CD4-positive, alpha-beta T cell (primary cell): ENCODE measurements at regions not wholly inside any gene's neighbourhood (a gene's known extent, or its start where the extent isn't known, plus 50 kb on each side); places are given as distances from the start of the nearest gene placed in this dataset.

Experiments used
- ATAC-seq: fragments of 200-7000 bp; cut with Tn5 transposase; one replicate; pipeline ENCODE4 v1.10.0; 2022; ENCODE audit warnings: mild to moderate bottlenecking; ENCODE audit not compliant: poor library complexity
- CTCF ChIA-PET: fragments of 350-600 bp; sonication (Branson Sonifier 250); formaldehyde crosslinking; loops from one replicate; lab custom pipeline; 2021; ENCODE audit warnings: antibody characterized with exemption, inconsistent platforms; lab: Charles Lee
- POLR2A ChIA-PET: fragments of 350-600 bp; sonication (Branson Sonifier 250); formaldehyde crosslinking; loops from one replicate; lab custom pipeline; 2021; ENCODE audit warnings: antibody characterized with exemption, inconsistent platforms; lab: Charles Lee
- DNase-seq, 14 experiments: peaks; one replicate each; pipeline ENCODE4 v3.0.0-alpha.2; 2013 to 2020; ENCODE audit warnings: mixed read lengths in 2 of 14
- H3K27ac ChIP-seq, 2 donors: one replicate each; pipeline versions ENCODE4 v1.5.1 to v1.7.0; 2013; ENCODE audit warnings: low read length in 2 of 2, low read depth in 1 of 2, mild to moderate bottlenecking in 1 of 2
- H3K27me3 ChIP-seq, 2 experiments: 1 replicate in 1 of 2; 2 replicates in 1 of 2; pipeline versions ENCODE4 v1.6.1 to v1.7.0; 2013; ENCODE audit warnings: low read length in 2 of 2, control low read depth in 1 of 2, mild to moderate bottlenecking in 1 of 2, moderate library complexity in 1 of 2; ENCODE audit not compliant: insufficient read depth in 2 of 2, control insufficient read depth in 1 of 2
- H3K36me3 ChIP-seq: one replicate; pipeline ENCODE4 v1.6.1; 2013; ENCODE audit warnings: low read length, control low read depth; ENCODE audit not compliant: insufficient read depth
- H3K4me1 ChIP-seq: one replicate; pipeline ENCODE4 v1.6.1; 2013; ENCODE audit warnings: low read length, control low read depth; ENCODE audit not compliant: insufficient read depth
- H3K4me3 ChIP-seq: one replicate; pipeline ENCODE4 v1.5.1; 2013; ENCODE audit warnings: mild to moderate bottlenecking, low read length, moderate library complexity
- H3K9me3 ChIP-seq, 2 experiments: 1 replicate in 1 of 2; 2 replicates in 1 of 2; pipeline versions ENCODE4 v1.6.1 to v1.7.0; 2013; ENCODE audit warnings: low read length in 2 of 2, mild to moderate bottlenecking in 2 of 2, control low read depth in 1 of 2, moderate library complexity in 1 of 2; ENCODE audit not compliant: control insufficient read depth in 1 of 2, insufficient read depth in 1 of 2
- H3K27ac Mint-ChIP-seq: one replicate; pipeline ENCODE4 v1.8.0; 2020; ENCODE audit warnings: mixed read lengths
- H3K27me3 Mint-ChIP-seq: one replicate; pipeline ENCODE4 v1.8.0; 2021; ENCODE audit warnings: mixed read lengths
- H3K36me3 Mint-ChIP-seq: one replicate; pipeline ENCODE4 v1.8.0; 2021; ENCODE audit warnings: low read depth, mixed read lengths
- H3K4me1 Mint-ChIP-seq: one replicate; pipeline ENCODE4 v1.8.0; 2021; ENCODE audit warnings: low read depth, mixed read lengths
- H3K4me3 Mint-ChIP-seq: one replicate; pipeline ENCODE4 v1.8.0; 2020; ENCODE audit warnings: mild to moderate bottlenecking, mixed read lengths
- H3K9me3 Mint-ChIP-seq: one replicate; pipeline ENCODE4 v1.8.0; 2020; ENCODE audit warnings: mixed read lengths
- intact Hi-C, 2 experiments: fragments of 100-400 bp; cut with DNase I in 1 of 2; cut with micrococcal nuclease in 1 of 2; formaldehyde crosslinking; loops; one replicate each; pipeline versions ENCODE4 v1.15.1 to v1.9.0; 2023 to 2025; cut with DNase I, micrococcal nuclease
- TF ChIP-seq, protein P1 (sequence below): fragments of 200-600 bp; IDR thresholded peaks from one replicate; pipeline ENCODE4 v1.8.0; 2022; ENCODE audit warnings: antibody characterized with exemption, mild to moderate bottlenecking

DNA sequence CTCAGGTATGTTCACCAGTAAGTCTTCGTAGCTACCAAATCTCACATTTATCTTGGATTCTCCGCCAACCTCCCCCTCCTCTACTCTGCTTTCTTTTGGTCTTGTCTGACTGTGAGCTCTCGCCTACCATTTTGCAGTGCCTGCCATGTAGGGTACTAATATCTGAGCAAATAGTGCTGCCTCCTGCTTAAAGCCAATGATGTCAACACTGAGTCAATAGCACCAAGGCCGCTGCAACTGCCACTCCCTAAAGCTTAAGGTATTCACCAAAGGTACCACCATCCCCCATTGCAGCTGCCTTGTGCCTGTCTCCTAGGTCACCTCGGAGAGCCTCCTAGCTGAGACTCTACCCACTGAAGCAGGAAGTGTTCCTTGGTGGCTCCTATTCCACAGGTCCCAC is 114.8 kb upstream of the FUT8 start:
- Mint-ChIP-seq H3K27me3 (no peaks in the 10 kb centered on the region), H3K4me1 (peaks cover 53% of the 10 kb centered on the region), H3K27ac (peak overlapping the region; percentile 21), H3K4me3 (no peak overlapping the region), H3K36me3 (no peaks in the 10 kb centered on the region), H3K9me3 (no peaks in the 10 kb centered on the region)
- intact Hi-C loops = loop anchor here in 1 of 2 experiments (10.0 kb wide), 1 partner anchor 527 kb away; no protein-coding TSS in a partner anchor
- no peaks in the 10 kb centered on the region for H3K36me3 ChIP-seq
- ChIA-PET CTCF (no interaction called here), POLR2A (no interaction called here)
- no peak for DNase-seq
- no peak overlapping the region for H3K4me3 ChIP-seq
- no peaks in the 10 kb centered on the region for H3K27me3 ChIP-seq
- ATAC-seq = no peak
- no peak overlapping the region for H3K27ac ChIP-seq
- no peaks in the 10 kb centered on the region for H3K9me3 ChIP-seq
- TF ChIP-seq, protein P1, sequence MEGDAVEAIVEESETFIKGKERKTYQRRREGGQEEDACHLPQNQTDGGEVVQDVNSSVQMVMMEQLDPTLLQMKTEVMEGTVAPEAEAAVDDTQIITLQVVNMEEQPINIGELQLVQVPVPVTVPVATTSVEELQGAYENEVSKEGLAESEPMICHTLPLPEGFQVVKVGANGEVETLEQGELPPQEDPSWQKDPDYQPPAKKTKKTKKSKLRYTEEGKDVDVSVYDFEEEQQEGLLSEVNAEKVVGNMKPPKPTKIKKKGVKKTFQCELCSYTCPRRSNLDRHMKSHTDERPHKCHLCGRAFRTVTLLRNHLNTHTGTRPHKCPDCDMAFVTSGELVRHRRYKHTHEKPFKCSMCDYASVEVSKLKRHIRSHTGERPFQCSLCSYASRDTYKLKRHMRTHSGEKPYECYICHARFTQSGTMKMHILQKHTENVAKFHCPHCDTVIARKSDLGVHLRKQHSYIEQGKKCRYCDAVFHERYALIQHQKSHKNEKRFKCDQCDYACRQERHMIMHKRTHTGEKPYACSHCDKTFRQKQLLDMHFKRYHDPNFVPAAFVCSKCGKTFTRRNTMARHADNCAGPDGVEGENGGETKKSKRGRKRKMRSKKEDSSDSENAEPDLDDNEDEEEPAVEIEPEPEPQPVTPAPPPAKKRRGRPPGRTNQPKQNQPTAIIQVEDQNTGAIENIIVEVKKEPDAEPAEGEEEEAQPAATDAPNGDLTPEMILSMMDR = no peak
- H3K4me1 ChIP-seq = peaks cover 30% of the 10 kb centered on the region

DNA sequence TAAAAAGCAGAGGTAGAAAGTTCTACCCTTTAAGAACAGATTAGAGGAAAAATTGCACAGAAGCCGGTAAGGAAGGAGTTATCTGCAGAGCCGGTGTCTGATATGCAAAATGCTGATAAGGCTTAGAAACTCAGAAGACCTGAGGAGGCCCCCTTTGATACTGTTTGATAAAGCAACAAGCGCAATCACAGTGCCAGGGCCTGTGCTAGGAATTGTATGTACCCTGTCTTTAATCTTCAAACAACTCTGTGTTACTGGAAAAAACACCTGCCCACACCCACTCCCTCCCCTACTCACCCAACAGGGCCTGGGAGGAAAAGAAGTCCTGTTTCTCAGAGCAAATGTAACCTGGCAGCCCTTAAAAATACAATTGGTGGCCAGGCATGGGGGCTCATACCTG is 112.7 kb upstream of the FUT8 start:
- intact Hi-C loops = loop anchor here in 1 of 2 experiments (10.0 kb wide), 1 partner anchor 525 kb away; no protein-coding TSS in a partner anchor

DNA sequence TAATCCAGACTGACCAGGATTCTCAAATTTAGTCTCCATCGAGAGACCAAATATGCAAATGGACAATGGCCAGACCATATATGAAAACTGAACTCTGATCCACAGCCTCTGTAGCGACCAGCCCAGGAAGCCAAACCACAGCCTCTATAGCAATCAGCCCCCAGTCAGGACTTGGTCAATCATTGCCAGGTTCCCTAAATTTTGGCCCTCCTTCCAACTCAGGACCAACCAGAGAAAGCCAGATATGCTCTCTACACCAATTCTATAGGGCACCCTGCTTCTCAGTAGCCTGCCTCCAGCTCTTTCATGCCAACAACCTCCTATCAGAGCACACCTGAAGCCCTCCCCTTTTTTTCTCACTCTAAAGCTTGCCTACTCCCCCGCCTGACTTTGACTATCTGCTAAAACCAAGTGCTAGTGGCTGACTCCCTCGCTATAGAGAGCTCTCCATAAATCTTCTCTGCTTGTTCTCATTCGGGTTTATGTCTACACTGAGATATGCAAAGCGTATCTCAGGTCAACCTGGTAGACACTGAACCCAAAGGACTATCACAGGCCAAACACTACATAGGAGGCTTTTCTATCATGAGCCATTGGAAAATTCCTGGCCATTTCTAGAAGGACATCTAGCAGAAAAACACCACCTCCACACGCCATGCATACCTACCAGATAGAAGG is 110.5 kb upstream of the FUT8 start:
- TF ChIP-seq, protein P1 = no peak
- Histone ChIP-seq H3K27ac (no peak overlapping the region), H3K9me3 (no peaks in the 10 kb centered on the region), H3K4me1 (peaks cover 44% of the 10 kb centered on the region), H3K36me3 (no peaks in the 10 kb centered on the region), H3K27me3 (no peaks in the 10 kb centered on the region), H3K4me3 (no peak overlapping the region)
- H3K27me3 Mint-ChIP-seq = no peaks in the 10 kb centered on the region
- no peak for DNase-seq
- peaks cover 78% of the 10 kb centered on the region for H3K4me1 Mint-ChIP-seq
- no peaks in the 10 kb centered on the region for H3K9me3 Mint-ChIP-seq
- peak; percentile 75 for ATAC-seq
- CTCF ChIA-PET = interaction anchor here (2.0 kb wide), 1 partner anchor 33 kb away, joined by 4 read pairs; no protein-coding TSS in a partner anchor
- H3K4me3 Mint-ChIP-seq = no peak overlapping the region
- POLR2A ChIA-PET = interaction anchor here (0.7 to 1.5 kb wide), 4 partner anchors 10 to 113 kb away, joined by 3 to 4 read pairs (median 3); no protein-coding TSS in a partner anchor
- H3K36me3 Mint-ChIP-seq = no peaks in the 10 kb centered on the region
- peak overlapping the region; percentile 56 for H3K27ac Mint-ChIP-seq
- intact Hi-C loops = no loop called here

More for the DNA sequence above, 112.7 kb upstream of the FUT8 start:
- Histone ChIP-seq H3K27ac (no peak overlapping the region), H3K27me3 (no peaks in the 10 kb centered on the region), H3K4me1 (peaks cover 41% of the 10 kb centered on the region), H3K9me3 (no peaks in the 10 kb centered on the region), H3K36me3 (no peaks in the 10 kb centered on the region), H3K4me3 (no peak overlapping the region)
- Mint-ChIP-seq H3K9me3 (no peaks in the 10 kb centered on the region), H3K27me3 (no peaks in the 10 kb centered on the region), H3K4me3 (peak overlapping the region; percentile 3), H3K36me3 (no peaks in the 10 kb centered on the region), H3K4me1 (peaks cover 67% of the 10 kb centered on the region), H3K27ac (peak overlapping the region; percentile 3)
- CTCF ChIA-PET = no interaction called here
- DNase-seq = no peak
- no peak for ATAC-seq
- POLR2A ChIA-PET = interaction anchor here (0.6 to 1.5 kb wide), 2 partner anchors 112 to 223 kb away, joined by 3 read pairs; no protein-coding TSS in a partner anchor
- TF ChIP-seq, protein P1 = no peak
